GM19372 (cell line): ENCODE measurements at regions not wholly inside any gene's neighbourhood (a gene's known extent, or its start where the extent isn't known, plus 50 kb on each side); places are given as distances from the start of the nearest gene placed in this dataset.

Source experiments
- ATAC-seq: cut with Tn5 transposase; IDR thresholded peaks from one replicate; pipeline ENCODE4 v1.9.1; 2021; ENCODE audit warnings: mild to moderate bottlenecking, low read depth, moderate library complexity; ENCODE audit not compliant: unreplicated experiment

DNA sequence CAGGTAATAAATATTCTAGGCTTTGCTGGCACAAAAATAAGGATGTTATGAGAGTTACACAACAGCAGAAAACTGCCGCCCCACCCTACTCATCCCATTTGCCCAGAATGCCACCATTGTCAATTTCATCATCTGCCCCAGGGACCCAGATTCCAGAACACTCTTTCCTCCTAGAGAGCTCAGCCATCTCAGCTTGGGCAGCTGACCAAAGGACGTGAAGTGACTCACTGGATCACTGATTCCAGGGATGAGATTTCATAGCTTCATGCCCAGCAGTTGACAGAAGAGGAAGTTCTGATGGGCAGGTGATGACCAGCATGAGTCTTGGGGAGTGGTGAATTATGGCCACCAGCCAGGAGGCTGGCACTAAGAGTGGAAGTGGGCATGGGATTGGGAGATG, 450.3 kb downstream of the RMST start:
- no peak for ATAC-seq

DNA sequence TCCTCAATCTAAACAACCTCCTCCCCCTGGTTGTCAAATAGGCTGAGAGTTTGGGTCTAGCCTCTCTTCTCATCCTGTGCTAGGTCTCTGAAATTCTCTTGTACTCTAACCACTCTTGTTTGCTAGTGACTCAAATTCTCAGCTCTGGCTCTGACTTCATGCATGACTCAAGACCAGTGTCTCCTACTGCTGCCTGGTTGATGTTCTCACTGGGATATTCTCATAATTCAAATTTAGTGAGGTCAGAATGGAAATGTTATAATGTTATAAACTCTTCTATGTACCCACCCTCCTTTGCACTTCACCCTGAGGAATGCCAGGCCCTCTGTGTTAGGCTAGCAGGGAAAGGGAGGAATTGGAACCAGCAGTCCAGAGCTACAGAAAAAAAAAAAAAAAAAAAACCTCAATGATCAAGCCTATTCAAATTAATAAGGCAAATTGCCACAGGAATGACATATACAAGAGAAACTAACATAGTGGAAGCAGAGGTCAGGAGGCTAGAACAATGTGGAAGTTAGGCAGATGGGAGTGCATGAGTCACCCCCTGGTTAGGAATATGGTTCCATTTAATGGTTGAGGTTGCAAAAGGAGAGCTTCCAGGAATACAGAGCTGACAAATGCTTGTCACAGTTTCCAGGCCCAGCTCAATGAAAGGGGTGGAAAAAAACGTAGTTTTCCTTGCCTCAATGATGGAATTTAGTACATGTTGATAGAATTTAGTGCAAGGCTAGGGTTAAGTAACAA, 459.5 kb downstream of the RMST start:
- ATAC-seq, result no peak

DNA sequence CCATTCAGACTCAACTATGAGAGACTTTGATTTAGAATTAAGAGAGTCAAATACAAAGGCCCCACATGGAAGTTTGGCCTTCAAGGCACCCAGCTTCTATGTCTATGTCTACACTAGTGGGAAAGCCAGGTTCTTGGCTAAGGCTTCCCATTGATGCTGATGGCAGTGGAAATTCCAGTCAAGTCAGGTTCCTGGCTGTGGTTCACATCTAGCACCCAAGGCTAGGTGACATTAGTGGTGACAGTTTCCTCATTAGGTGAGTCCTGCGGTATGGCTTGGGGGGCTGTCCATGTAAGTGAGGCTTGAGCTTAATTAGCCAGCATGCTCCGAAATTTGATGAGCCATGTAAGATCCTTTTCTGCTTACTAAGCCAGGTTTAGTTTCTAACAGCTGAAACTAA, 460.9 kb downstream of the RMST start:
- ATAC-seq, result no peak

DNA sequence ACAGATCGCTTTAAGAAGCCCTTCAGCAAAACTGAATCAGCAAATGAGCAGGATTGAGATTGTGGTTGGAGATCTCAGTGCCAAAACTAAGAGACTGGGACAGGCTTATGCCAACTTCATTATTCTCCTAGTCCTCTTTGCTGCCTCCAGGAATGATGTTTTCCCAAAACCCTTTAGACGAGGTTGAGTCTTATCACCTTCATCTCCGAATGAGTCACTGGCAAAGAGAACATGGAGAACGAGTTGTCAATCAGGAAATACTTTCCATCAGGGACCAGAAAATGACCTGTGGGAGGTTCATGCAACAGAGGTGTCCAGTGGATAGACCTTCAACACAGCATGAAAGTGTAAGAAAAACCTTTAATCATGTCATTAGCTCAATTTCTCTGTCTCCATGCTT, 461.5 kb downstream of the RMST start:
- ATAC-seq, result no peak

DNA sequence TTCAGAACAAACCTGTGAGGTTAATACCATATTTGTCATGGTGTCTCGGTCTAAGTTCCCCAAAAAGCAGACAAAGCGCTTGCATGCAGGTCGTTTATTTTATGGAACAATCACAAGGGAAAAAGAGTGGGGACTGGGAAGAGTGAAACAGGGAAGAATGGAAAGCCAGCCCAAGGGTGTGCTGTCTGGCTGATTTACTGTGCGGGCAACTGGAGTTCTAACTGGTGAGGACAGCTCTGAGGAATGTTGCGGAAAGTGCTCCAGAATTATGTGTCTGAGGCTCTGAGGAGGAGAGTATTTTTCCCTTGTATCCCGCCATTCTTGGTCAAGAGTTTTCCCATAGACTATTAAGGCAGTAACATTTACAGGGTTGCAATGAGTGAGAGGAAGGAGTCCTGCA, 465.4 kb downstream of the RMST start:
- ATAC-seq, result no peak

DNA sequence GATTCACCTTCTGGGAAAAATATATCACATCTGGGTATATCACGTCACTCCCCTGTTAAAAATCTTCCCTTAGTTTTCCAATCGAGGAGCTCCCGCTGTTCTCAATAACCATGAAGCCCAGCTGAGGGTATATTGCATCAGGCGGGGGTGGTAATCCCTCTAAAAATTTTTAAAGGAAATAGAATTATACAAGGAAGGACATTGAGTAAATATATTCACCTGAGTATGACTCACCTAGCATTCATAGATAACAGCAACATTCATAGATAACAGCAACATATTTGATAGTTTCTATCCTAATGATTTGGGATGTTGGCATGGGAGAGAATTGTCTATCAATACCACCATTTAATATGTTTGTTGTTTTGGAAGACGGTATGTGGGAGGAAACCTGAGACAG, 473.6 kb downstream of the RMST start:
- ATAC-seq, result no peak

DNA sequence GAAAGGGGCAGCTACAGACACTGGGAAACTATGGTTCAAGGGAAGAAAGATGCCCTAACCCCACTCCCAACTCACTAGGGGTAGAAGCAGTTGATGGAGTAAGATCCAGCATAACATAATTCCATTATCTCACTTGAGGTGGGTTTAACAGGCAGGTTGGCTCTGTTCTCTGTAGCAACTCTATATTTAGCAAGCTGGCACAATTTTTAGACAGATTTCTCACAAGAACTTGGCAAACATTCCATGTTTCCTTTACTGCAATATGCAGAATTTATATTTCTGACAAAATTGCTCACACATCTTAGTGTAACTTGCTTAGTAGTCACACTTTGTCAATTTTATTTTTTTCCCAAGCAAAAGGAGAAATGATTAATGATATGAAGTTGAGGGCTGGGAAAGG, 475.4 kb downstream of the RMST start:
- ATAC-seq, result no peak

DNA sequence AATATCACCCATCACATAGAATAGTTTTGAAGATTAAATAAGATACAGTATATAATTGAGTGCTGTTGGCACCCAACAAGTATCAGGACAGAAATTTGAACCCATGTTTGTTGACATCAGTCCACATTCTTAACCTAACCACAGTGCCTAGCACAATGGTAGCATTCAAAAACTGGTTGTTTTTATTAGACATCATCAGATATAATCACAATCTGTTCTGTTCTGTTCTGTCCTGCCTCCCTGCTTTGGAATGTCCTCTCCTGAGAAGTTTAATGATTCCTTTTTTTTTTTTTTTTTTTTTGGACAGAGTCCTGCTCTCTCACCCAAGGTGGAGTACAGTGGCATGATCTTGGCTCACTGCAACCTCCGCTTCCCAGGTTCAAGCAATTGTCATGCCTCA, 476.6 kb downstream of the RMST start:
- ATAC-seq, result no peak

DNA sequence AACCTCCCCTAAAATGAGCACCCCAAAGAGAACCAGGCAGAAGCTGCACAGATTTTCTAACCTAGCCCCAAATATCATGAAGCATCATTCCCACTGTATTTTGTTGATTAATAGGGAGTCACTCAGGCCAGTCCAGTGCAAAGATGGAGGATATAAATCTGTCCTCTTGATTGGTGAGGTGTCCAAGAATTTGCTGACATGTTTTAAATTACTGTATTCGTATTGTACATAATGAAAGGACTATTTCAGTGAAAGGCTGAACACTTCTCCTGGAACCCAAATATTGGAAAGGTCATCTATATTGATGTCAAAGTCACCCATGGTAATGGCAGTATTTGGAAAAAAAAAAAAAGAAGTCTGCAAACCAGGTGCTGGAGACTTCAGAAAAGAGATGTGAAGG, 477.5 kb downstream of the RMST start:
- ATAC-seq, result no peak

DNA sequence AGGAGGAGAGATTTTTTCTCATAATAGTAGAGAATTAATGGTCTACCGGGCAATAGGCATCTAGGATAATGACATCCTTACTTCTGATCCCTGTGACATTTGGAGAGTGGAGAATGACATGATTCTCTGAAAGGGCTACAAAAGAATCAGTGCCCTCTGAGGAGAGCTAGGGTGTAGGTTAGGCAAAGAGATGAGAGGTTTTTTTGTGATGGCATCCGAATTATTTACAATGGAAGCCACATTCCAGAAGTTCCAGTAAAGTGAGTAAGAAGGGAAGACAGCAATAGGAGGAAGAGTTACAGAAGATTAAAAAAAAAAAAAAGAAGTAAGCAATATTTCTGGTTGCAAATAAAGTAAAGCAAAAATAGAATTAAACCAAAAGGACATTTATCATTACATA, 478.0 kb downstream of the RMST start:
- no peak for ATAC-seq

DNA sequence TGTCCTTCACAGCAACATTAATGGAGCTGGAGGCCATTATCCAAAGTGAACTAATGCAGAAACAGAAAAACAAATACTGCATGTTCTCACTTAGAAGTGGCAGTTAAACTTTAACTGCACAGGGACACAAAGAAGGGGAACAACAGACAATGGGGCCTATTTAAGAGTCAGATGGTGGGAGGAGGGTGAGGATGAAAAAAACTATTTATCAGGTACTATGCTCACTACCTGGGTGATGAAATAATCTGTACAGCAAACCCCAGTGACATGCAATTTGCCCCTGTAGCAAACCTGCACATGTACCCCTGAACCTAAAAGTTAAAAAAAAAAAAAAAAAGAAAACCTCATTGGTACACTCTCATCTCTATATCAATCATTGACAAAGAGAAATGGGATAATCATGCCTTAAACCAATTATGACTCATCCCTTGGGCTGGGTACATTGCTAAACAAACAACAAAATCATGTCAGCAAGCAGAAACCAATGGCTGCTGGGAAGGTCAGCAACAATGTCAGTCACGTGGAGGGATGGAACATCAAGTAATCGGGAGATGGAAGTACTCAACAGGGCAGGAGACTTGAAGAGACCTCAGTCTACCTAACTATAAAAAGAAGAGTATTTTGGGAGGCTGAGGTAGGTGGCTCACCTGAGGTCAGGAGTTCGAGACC, 479.2 kb downstream of the RMST start:
- no peak for ATAC-seq

DNA sequence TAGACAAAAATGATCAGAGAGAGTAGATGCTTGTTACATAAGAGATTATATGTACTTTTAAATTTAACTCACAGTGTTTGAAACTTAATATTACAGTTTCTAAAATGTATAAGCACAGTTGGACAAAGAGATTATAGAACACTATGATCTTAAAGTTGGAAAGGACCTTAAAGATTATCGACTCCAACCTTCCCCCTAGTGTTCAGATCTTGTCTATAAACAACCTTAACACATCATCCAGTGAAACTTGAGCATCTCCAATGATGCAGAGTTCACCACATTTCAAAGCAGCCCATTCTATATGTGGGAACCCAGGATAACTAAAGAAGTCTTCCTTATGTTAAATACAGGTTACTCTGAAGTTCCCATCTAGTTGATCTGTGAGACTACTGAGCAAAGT, 480.8 kb downstream of the RMST start:
- ATAC-seq, result no peak

DNA sequence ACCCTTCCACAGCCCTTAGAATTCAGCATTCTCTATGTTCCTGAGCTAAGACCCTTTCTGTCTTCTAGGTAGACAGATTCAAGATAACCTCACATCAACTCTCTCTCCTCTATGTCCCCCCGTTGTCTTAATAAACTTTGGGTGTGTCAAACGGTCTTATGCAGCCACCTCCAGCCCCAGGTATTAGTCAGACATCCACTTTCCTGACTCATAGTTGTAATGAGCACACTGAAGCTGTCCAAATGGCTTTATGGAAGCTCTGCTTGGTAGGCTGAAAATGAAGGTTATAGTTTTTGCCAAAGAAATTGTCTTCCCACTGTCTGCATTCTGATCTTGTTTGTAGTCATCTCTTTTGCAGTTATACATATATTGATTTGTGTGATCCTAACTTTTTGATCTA, 482.0 kb downstream of the RMST start:
- no peak for ATAC-seq

DNA sequence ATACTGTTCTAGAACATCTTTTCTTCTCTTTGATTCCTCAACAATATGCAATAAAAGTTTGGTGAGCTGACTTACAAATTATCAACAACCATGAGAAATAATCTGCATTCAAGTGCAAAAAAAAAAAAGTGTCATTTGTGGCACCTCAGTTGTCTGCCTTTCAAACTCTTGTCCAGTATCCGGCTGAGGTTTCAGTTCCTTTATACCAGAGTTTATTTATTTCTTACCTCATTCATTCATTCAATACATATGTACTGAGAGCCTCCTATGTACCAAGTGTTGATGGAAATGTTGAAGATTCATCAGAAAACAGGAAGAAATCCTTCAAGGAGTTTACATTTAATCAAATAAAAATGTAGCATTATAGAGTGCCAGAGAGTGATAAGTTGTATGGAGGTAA, 484.1 kb downstream of the RMST start:
- ATAC-seq, result no peak

DNA sequence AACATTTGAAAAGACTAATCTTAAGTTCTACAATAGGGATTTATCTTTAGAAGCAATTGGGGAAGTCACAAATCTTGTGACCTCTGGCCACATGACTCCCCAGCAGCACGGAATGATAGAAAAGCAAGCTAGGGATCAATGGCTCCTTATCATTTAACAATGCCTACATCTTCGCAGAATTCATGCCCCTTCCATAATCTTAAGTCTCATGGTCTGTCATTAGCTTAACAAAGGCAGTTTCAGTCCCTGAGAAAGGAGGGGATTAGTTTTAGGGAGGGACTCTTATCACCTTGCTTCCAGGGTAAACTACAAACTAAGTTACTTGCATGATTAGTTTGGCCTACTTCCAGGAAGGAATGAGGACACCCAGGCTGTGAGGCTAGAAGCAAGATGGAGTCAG, 486.0 kb downstream of the RMST start:
- ATAC-seq, result no peak

DNA sequence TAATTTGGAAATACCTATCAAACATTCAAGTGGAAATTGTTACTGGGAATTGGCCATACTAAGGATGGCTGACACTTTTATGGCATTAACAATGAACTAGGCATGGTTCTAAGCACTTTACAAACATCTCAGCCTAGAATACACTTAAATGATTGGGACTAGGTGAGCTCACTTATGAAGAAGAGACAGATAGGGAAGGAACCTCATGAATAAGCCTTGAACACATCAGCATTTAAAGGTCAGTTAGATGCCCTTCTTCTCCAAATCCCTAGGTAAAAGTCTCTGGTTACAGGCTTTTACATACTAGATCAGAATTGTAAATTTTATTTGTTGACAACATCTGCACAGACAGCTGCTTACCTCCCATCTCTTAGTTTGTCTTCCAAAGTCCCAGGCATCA, 488.6 kb downstream of the RMST start:
- ATAC-seq, result no peak

DNA sequence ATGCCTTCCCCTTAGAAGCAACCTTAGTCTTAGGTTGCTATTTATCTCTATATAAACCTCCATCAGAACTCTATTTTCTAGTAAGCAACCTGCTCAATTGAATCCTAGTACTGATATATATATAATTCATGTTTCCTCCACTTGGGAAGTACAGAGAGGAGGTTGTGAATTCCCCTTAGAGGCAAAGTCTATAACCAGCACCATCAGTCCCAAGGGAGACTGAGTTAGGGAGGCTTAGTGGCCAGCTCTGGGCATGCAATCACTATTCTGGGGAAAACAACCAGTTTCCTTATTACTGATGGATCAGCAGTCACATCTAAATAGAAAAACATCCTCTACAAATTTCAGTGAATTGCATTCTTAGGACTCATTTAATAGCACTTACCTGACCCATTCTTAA, 489.1 kb downstream of the RMST start:
- no peak for ATAC-seq

DNA sequence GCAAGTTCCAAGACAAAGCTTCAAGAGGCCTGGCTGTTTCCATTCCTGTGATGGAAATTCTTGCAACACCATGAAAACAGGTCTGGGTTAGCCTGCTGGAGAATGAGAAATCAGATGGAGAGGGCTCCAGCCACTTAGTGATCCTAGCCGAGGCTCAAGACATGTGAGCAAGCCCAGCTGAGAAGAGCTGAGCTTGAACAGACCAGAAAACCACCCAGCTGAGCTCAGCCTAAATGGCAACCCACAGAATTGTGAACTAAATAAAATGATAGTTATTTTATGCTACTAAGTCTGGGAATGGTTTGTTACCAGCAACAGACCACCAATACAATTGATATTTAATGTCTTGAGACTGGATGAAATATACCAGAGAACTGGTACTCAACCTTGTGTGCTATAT, 494.5 kb downstream of the RMST start:
- ATAC-seq, result no peak

DNA sequence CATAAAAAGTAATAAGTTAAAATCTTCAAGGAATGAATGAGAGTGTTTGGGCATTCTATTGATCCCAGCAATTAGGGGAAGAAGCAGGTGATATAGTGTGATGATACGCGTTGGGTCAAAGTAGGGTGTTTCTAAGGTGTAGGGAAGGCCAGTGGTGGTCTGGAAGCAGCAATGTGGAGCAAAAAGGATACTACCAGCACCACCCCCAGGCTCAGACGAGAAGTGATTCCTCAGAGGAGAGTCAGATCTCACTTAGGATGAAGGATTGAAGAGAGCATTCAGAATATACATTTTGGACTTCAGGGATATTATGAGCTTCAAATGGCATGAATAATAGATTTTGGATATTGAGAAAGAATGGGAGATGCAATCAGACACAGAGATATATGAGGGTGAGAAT, 497.6 kb downstream of the RMST start:
- ATAC-seq, result no peak

DNA sequence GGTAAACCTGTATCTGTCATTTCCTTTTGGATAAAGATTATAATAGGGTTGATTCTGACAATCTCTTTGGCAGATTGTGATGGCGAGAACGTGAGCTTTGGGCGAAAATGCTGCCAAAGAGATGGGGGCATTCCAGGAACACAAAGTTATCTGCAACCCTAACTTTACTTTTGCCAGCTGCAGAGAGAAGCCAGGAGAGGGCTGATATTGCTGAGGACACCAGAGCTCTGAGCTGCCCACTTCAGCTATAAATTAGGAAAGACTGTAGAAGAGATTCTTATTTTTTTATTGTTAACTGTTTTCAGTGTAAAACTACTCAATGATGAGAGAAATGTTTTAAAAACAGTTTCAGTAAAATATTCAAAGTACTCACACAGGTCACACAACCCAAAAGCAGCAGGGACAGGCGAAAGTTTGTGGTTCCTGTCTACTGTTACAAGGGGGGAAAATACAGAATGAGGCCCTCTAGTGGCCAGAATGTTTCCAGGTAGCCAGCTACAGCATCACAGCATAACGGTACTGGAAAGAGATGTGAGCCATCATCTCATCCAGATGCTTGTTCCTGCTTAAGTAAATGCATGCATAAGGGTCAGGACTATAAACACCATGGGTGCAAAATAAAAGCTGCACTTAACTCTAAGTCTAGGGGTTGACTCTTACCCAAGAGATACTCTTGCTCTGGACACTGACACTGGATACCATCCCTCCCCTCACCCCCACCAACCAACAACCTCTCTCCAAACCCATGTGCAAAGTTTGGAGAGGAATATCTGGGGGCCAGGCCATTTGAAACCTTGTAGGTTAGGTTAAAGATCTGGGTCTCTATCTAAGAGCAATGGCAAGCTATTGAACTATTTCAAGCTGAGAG, 498.4 kb downstream of the RMST start:
- ATAC-seq, result peak; percentile 85

DNA sequence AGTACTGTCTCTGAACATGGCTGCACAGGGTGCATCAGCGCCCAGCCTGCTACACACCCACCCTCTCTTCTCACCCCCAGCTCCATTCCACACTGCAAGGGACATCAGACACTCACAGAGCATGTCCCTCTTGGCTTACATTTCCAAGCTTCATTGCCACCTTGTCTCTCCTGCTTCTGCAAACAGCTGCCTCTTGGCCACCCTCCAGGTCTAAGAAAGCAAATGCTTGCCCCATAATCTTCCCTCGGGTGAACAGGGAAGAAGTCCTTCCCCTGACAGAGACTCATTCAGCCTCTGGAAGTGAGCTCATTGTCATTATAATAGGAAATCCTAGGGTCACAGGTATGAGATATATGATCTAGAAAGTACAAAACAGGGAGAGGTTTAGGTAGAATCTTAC, 505.2 kb downstream of the RMST start:
- ATAC-seq, result no peak
